ENCODE measurements at regions not wholly inside any gene's neighbourhood (a gene's known extent, or its start where the extent isn't known, plus 50 kb on each side); places are given as distances from the start of the nearest gene placed in this dataset.

DNA sequence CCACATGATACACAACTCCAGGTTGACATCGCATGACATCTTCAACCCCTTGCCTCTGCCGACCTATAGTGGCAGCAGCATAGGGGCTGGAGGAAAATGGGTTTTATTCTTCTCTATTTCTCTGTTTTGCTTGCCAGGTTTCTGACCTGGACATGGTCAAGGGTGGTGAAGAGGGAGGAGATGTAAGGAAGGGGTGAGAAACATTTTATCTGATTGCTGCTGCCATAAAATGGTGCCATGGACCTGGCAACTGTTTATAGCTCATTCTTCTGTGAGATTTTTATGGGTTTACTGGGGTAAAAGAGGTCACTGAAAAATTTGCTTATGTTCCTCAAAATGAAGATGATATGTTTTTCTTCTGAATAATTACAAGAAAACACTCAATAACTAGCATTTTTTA is 266.7 kb upstream of the FOXQ1 start:
- Histone ChIP-seq H3K36me3 (no peaks in the 10 kb centered on the region), H3K27me3 (no peaks in the 10 kb centered on the region), H3K4me1 (peaks cover 0 to 13% (median 2%) of the 10 kb centered on the region in 4 donors), H3K4me3 (no peak overlapping the region), H3K27ac (no peak overlapping the region), H3K9me3 (no peaks in the 10 kb centered on the region)
- TF ChIP-seq, protein P1, sequence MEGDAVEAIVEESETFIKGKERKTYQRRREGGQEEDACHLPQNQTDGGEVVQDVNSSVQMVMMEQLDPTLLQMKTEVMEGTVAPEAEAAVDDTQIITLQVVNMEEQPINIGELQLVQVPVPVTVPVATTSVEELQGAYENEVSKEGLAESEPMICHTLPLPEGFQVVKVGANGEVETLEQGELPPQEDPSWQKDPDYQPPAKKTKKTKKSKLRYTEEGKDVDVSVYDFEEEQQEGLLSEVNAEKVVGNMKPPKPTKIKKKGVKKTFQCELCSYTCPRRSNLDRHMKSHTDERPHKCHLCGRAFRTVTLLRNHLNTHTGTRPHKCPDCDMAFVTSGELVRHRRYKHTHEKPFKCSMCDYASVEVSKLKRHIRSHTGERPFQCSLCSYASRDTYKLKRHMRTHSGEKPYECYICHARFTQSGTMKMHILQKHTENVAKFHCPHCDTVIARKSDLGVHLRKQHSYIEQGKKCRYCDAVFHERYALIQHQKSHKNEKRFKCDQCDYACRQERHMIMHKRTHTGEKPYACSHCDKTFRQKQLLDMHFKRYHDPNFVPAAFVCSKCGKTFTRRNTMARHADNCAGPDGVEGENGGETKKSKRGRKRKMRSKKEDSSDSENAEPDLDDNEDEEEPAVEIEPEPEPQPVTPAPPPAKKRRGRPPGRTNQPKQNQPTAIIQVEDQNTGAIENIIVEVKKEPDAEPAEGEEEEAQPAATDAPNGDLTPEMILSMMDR (IDR thresholded peaks at IDR 0.05): no peak
- no peak for TF ChIP-seq POLR2A (IDR thresholded peaks at IDR 0.05)
- intact Hi-C loops (cut with DNase I): no loop called here
- ATAC-seq (no peak), DNase-seq (no peak)
- 78% methylated on average over 2 of the region's 2 CpGs for WGBS (ENCODE audit: insufficient coverage, low coverage, low lambda C conversion rate, missing lambda C conversion rate)

DNA sequence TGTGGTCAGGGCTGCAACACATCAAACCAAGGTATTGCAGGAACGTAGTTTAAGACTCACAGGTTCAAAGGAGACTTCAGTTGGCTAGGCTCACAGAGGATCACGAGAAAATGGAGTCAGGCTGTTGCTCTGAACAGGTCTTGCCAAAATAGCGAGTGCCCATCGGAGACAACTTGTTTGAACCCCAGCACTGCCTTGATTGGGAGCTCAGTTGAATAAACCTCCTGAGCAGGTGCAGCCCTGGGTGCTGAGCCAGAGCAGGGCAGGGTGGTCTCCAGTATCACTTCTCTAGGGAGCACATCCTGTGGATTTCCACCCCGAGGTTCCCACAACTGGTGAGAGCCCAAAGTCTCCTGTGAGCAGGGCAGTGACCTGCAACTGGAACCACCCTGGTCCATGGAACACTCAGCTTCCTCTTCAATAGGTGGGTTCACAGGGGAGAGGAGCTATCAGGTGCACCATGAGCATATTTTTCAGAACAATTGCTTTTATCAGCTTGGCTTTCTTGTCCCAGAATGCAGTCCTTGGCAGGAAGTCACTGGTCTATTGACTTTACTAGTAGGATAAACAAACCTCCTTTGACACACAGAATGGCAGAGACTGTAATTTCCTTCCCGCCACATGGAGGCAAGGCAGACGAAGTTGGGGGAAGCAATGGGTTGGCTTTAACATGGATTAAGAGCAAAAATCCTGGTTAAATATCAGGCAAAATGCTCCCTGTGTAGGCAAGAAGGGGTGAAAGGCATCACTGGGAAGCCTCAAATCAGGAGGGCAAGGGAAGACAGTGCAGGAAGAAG is 267.7 kb upstream of the FOXQ1 start:
- H3K27me3 ChIP-seq: no peaks in the 10 kb centered on the region
- H3K36me3 ChIP-seq: no peaks in the 10 kb centered on the region
- no peak overlapping the region for H3K27ac ChIP-seq
- DNase-seq: no peak
- intact Hi-C loops (cut with DNase I): no loop called here
- peaks cover 0 to 13% (median 2%) of the 10 kb centered on the region in 4 donors for H3K4me1 ChIP-seq
- no peak for TF ChIP-seq POLR2A (IDR thresholded peaks at IDR 0.05)
- TF ChIP-seq, protein P1 (IDR thresholded peaks at IDR 0.05): peak in 1 of 4 donors; percentile 7
- H3K4me3 ChIP-seq: no peak overlapping the region
- H3K9me3 ChIP-seq: no peaks in the 10 kb centered on the region
- peak; percentile 50 to 73 (median 68) for ATAC-seq
- 21% methylated on average over 2 of the region's 7 CpGs for WGBS (ENCODE audit: insufficient coverage, low coverage, low lambda C conversion rate, missing lambda C conversion rate)

DNA sequence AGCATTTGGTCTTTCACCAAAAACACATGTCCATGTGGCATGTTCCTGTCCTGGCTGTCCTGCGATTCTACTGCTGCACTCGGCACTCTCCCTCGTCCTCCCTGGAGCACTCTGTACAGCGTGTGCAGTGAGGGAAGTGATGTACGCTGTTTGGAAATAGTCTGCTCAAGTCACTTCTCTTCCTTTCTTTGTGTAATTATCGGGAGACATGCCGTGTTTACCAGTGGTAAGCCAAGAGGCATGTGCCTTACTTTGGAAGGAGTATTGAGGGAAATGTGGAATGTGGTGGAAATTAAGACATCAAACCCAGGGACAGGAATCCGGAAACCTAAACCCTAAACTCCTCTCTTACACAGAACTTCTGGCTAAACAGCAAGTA is 268.5 kb upstream of the FOXQ1 start:
- H3K36me3 ChIP-seq: no peaks in the 10 kb centered on the region
- no peaks in the 10 kb centered on the region for H3K27me3 ChIP-seq
- H3K27ac ChIP-seq: no peak overlapping the region
- ATAC-seq: no peak
- TF ChIP-seq, protein P1 (IDR thresholded peaks at IDR 0.05): no peak
- TF ChIP-seq POLR2A (IDR thresholded peaks at IDR 0.05): no peak
- WGBS (ENCODE audit: insufficient coverage, low coverage, low lambda C conversion rate, missing lambda C conversion rate): 77% methylated on average over 6 of the region's 8 CpGs
- no peaks in the 10 kb centered on the region for H3K9me3 ChIP-seq
- no peak overlapping the region for H3K4me3 ChIP-seq
- intact Hi-C loops (cut with DNase I): no loop called here
- H3K4me1 ChIP-seq: peaks cover 0 to 13% (median 2%) of the 10 kb centered on the region in 4 donors
- DNase-seq: no peak

- Histone ChIP-seq H3K36me3 (no peaks in the 10 kb centered on the region), H3K4me1 (peaks cover 0 to 13% (median 2%) of the 10 kb centered on the region in 4 donors), H3K27me3 (no peaks in the 10 kb centered on the region), H3K9me3 (no peaks in the 10 kb centered on the region), H3K4me3 (no peak overlapping the region), H3K27ac (no peak overlapping the region)
- DNase-seq: peak in 2 of 3 donors; percentile 31 to 61
- intact Hi-C loops (cut with DNase I): no loop called here
- peak; percentile 86 to 91 (median 88) for ATAC-seq
- TF ChIP-seq, protein P1 (IDR thresholded peaks at IDR 0.05): no peak
- TF ChIP-seq POLR2A (IDR thresholded peaks at IDR 0.05): no peak
- WGBS (ENCODE audit: insufficient coverage, low coverage, low lambda C conversion rate, missing lambda C conversion rate): 67% methylated on average over 11 of the region's 15 CpGs
Observed at GRCh38 chr6:1042583-1043457, 269.1 kb upstream of the FOXQ1 start.
